HG02970 (cell line): ENCODE measurements at regions not wholly inside any gene's neighbourhood (a gene's known extent, or its start where the extent isn't known, plus 50 kb on each side); places are given as distances from the start of the nearest gene placed in this dataset.

Experiments
- ATAC-seq: cut with Tn5 transposase; IDR thresholded peaks from one replicate; pipeline ENCODE4 v1.9.1; 2021; ENCODE audit warnings: mild to moderate bottlenecking, moderate library complexity, moderate number of reproducible peaks; ENCODE audit not compliant: unreplicated experiment, low FRiP score

DNA sequence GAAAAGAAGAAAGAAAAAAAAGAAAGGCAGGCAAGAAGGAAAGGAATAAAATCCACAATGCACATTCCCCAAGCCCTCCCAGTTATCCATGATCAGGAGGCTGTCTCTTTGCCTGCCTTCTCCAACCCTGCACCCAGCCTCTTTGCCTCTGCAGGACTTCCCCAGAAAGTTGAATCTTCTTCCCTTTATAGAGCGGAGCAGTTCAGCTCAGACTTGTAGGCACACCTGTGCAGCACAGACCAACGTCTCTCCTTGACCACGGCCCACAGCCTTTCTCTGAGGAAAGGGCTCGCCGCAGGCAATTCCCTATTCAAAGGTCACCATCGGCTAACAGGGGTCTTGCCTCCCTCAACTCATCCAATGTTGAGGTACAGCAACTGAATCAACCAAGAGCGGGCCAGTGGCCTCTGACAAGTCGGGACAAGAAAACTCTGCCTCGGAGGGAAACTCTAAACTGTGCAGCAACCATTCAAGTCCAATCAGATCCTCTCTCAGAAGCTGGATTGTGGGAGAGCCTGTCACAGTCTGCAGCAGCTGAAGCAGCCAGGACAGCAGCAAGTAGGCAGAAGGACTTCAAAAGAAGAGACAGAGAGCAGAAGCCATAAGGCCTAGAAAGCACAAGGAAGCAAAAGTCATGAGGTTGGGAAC lies 529.2 kb upstream of the JARID2 start:
- no peak for ATAC-seq

DNA sequence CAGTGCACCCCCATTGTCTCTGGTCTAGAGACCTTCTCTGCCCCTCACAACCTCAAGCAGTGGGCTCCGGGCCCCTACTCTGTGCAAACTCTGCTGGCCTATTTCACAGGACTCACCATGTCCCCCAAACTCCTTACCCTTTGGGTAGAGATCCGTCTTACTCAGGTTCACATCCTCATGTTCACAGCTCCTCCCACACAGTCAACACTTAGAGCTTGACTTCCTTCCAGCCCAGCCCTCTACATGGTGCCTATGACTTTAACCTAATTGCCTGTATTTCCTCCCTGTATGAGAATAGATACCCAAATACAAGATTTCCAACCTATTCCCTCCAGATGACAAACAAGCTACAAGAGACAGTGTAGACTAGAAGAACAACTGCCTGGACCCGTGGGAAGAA lies 528.6 kb upstream of the JARID2 start:
- ATAC-seq, result no peak

DNA sequence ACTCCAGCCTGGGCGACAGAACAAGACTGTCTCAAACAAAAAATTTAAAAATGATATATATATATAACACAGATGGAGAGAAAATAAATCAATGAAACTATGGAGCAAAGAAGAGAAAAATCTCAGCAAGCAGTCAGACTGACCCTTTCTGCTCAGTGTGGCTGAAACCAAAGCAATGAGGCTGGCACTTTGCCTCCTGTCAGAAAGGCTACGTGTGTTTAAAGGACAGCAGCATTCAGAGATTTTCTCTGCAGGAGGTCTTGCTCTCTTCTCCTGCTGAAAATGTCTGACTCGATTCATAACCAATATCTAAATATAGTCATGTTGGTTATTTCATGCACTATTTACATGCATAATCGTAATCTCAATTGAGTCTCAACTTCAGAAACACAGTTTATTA lies 527.0 kb upstream of the JARID2 start:
- no peak for ATAC-seq

DNA sequence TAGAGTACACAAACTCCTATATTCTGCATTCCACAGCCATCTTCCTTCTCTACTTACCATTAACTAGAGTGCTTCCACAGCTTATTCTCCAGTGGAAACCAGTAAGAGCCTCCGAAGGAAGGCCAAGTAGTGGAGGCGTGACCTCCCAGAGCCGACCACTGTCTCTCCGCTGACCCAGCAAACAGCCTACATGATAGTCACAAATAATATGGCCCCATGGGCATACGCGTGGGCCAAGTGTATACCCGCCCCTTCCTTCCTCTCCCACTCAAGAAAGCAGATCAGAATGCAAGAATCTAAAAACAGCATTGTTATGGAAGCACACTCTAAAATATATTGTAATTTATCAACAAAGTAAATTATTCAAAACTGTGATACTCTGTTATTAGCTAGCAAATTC lies 526.6 kb upstream of the JARID2 start:
- ATAC-seq, result no peak

DNA sequence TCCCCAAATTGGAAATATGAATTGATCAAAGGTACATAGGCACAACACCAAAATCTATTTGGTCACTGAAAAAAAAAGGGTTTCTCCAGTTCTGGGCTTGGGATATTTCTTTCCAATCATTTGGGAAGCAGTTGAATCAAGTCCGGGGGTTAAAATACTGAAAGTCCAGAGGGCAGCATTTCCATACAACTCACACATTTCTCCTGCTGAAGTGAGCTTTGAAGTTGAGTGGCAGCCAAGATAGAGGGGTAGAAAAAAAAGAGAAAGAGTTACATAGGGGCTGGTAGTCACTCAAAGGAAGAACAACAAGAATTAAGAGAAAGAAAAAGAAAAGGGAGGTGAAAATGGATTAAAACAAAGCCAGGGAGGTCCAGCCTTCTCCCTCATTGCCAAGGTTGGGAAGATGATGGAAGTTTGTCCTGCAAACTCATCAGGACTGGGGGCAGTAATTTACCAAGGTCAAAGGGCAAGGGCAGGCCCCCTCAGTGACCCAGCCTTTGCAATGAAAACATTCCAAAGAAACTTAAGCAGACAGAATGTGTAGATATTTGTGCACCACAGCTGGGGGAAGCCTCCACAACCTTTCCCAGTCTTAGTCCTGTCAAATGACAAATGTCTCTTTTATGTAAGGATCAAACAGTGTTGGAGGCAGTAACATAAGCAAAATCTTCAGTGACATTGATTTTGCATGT lies 525.3 kb upstream of the JARID2 start:
- no peak for ATAC-seq

DNA sequence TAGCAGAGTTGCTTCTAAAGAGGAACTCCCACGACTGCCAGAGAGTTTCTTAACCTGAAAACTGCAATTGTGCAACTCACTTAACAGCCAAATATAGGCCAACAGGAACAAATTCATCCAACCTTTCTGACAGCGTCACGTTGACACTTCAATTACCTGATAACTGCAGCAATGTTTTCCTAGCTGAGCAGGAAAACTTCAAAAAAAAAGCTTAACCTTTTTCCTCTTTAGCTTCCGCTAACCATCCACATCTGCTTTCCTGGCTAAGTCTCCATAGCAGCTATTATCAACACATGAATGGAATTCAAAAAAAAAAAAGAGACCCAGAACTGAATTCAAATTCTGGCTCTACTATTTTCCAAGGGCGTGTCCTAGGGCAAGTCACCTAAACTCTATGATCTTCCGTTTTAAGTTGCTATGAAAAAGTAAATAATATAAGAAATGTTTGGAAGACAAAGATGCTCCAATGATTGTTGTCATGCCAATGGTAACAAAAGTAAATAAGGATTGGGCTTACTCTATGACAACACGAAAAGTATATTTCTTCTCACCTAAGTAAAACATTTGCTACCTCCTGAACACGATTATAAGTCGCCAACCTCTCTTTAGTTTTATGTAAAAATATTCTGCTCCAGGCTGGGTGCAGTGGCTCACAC lies 524.6 kb upstream of the JARID2 start:
- no peak for ATAC-seq

DNA sequence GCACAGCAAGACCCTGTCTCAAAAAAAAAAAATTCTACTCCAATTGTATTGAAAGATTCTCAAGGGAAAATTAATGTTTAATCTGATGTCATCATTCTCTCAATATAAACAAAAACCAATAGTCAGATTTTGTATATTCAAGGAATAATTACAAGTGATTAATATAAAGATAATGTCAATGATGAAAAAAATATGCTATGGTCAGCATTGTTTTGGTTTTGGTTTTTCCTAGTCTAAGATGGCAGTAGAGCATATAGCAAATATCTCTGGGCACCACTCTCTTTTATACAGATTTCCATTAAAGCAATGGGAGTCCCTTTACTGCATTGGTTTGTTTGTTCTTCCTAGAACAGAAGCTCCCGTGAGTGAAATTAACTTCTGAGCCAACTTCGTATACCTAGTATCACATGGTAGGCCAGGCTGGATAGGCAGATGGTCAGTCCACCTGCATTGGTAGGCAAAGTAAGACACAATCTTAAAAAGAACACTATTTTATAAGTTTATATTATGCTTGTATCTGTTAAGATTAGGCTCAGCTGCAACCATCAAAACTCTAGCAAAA lies 523.8 kb upstream of the JARID2 start:
- ATAC-seq, result no peak

DNA sequence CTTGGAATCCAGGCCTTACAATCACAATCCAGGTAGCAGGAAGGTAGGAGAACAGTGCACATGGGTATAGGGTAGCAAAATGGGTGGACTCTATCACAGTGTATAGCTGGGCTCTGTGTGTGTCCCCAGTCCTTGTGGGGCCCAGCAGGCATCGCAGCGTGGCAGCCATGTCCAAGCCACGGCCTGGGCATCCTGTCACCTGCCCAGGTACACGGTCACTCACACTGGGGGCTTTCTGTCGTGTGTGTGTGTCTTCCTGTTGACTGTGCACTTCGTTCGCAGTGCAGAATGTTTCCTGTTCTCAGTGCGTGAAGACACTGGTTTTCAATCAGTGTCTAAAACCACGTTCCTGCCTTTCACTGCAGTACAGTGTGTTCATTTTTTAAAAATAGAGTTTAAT lies 523.2 kb upstream of the JARID2 start:
- ATAC-seq, result no peak

DNA sequence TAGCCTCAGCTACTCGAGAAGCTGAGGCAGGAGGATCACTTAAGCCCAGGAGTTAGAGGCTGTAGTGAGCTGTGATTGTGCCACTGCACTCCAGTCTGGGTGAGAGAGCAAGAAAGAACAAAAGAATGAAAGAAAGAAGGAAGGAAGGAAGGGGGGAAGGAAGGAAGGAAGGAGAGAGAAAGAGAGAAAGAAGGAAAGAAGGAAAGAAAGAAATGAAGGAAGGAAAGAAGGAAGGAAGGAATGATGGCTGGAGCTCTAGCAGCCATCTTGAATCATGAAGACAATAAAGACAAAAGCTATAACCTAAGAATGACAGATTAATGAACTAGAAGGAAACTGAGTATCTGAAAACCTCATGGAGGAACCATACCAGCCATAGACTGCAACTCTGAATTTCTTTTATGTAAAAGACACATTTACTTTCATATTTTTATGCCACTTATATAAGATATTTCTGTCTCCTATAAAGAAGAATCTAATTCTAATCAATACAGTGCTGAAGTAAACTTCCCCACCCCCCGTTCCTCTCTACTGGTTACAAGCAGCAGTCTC lies 522.3 kb upstream of the JARID2 start:
- ATAC-seq, result no peak

DNA sequence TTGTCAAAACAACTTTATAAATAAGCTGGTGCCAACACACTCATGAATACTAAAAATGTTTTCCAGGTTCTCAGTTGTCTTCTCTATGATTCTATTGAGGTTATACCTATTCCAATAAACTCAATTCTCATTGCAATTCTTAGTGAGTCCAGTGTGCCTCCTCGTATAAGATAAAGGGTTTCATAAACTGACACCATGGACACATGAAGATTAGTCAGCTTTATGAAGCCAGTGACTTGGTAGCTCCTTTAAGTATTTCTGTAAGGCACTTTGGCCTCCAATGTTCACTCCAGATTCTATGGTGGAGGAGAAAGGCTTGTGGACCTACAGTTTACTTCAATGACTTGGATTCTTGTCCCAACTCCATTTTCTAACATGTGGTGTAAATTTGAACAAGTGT lies 521.3 kb upstream of the JARID2 start:
- no peak for ATAC-seq

DNA sequence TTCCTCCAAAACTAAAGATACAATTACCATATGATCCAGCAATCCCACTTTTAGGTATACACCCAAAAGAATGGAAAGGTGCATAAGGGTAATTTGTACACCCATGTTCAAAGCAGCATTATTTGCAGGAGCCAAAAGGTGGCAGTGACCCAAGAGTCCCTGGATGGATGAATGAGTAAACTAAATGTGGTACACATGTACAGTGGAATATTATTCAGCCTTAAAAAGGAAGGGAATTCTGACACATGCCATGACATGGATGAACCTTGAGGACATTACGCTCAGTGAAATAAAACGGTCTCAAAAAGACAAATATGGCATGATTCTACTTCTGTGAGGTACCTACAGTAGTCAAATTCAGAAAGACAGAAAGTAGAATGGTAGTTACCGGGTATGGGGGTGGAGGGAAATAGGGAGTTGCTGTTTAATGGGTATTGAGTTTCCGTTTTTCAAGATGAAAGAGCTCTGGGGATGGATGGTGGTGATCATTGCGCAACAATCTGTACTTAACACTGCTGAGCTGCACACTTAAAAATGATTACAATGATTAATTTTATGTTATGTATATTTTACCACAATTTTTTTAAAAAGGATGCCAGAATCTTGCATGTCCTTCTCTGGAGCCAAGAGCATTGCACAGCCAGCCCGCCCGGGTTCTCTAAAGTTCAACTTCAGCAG lies 518.9 kb upstream of the JARID2 start:
- ATAC-seq, result no peak

DNA sequence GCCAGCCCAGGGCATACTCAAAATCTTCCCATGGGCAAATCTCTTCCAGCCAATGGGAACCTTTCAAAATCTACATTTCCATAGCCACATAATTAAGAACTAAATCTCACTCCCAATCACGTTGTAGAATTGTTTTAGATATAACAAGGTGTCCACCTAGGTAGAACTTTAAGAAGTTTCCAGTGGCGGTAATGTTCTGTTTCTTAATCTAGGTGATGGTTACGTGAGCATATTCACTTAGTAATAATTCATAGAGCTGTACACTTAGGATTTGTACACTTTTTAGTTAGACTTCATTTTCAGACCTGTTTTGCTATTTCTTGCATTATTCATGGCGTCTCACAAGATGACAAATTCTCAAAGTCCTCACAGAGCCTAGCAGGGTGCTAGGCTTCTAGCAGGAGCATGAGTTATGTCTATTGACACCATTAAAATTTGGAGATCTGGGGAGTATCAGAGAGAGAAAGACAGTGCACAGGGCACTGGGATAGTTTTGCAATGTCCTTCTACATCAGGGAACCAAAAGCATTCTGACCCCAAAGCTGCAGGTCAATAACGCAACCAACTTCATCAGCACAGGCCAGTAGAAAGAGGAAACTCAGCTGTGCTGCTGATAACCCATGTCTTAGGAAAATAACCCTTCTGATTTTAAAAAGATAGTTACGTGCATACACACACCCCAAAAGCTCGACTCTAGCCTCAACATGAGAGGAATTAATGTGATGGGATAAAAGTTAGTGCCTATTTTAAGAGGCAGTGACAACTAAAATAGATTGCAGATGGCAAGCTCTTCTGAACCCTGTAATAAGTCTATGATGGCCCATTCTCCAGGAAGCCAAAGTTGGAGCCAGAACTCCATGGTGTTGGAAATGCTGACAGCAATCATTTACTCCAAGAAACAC lies 518.1 kb upstream of the JARID2 start:
- no peak for ATAC-seq

DNA sequence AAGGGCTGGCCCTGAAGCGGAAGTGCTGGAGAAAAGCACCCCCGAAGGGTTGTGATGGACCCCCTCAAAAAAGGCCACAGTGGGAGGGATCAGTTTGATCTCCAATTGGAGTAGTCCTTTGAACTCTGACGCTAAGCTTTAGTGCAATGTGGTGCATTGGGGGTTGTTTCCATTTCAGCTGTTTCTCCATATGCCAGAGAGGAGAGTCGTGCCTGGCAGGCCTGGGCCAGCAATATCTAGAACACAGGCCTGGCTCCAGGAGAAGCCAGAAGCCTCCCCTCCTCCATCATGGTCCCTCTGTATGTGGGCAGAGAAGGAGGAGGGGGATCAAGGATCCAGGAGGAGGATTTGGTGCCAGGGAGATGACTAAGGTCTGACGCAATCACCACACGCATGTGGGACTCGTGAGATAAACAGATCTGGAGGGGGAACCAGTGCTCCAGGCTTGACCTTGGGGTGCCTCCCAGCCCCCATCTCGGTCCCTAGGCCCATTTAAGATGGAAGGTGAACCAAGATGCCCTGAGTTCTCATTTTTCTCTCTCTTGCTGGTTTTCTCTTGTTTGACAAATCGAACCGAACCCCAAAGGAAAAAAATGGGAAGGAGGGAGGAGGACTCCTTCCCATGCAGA lies 517.4 kb upstream of the JARID2 start:
- ATAC-seq, result no peak

DNA sequence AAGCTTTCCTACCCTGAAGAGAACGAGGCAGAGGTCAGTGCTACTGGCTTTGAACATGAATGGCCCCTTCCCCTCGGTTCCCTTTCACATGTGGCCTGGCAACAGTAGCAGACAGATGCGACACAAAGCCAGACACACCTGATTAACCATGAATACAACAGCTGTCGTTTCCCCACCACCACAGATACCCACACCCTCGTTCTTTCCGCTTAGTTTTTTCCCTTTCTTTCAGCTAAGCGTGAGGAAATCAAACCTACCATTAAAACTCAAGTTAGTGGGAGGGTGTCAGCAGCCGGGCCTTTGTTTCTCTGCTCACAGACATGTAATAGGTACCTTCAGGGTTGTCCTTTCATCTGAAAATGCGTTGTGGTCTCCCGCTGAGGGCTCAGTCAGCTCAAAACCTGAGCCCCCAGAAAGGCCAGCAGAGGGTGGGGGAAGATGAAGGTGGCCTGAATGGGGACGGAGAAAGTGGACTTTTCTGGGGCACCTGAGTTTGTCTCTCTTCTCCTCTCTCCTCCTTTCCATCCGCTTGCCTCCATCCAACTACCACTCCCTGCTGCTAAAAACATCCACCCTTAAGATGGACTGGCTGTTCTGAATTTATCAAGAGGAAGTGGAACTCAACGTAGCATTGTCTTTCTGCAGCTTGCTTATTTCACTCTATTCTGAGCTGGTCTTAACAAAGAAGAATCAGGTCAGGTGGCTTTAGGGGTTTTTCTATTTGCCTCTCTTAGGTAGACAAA lies 516.6 kb upstream of the JARID2 start:
- no peak for ATAC-seq

DNA sequence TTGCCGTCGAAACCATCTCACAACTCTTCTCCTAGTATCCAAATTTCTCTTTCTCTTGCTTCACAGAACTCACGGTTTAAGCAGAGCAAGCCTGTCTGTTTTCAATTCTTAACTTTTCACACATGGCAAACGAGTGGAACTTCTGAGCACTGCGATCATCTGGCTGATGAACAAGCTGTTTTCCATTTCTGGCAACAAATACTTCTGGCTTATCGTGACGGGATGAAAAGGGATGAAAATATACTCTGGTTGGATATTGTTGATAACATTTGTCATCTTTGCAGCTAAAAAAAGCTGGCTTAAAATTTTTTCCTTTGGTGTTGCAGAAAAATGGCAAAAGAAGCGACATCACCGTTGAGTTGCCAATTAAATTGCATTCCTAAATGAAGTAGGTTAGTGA lies 515.2 kb upstream of the JARID2 start:
- no peak for ATAC-seq

DNA sequence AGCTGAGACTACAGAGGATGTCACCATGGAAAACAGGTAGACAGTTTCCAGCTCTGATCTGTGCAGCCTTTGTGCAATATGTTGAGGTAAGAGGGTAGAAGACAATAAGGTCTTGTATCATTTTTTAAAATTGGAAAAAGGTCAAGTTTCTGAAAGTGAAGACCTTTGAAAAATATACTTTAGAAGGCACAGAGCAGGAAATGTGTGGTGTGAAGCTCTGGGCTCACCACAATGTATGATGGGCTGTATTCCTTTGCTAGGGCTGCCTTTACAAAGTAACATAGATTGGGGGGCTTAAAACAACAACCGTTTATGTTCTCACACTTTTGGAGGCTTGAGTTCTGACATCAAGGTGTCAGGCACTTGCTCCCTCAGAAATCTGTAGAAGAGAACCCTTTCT lies 514.3 kb upstream of the JARID2 start:
- no peak for ATAC-seq

DNA sequence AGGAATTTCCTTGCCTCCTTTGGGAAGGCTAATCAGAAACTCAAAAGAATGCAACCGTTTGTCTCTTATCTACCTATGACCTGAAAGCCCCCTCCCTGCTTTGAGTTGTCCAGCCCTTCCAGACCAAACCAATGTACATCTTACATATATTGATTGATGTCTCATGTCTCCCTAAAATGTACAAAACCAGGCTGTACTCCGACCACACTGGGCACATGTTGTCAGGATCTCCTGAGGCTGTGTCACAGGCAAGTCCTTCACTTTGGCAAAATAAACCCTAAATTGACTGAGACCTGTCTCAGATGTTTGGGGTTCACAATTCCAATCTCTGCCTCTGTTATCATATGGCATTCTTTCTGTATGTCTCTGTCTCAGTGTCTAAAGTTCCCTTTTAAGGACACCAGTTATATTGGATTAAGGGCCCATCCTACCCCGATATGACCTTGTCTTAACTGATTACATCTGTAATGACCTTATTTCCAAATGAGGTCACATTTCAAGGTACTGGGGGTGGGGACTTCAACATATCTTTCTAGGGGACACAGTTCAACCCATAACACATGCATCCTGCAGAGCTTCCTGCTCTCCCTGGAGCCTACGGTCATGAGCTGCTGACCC lies 513.5 kb upstream of the JARID2 start:
- no peak for ATAC-seq
